Activated T-helper 1 cell treated with anti-CD3 and anti-CD28 coated beads, Interleukin-12 subunit alpha, Interleukin-12 subunit beta, Interleukin-2, Interleukin-4 antibody, amounts not matched to agents 30 ng/mL and 10 ng/mL and 1 ng/mL, durations not matched to agents 14 hours and 24 hours and 36 hours (primary cell): ENCODE measurements at regions not wholly inside any gene's neighbourhood (a gene's known extent, or its start where the extent isn't known, plus 50 kb on each side); places are given as distances from the start of the nearest gene placed in this dataset.
"Not testable (repeated sequence)": the region's sequence is repeated elsewhere in the genome, so short reads cannot be mapped to it uniquely, and the experiment has no call there.

Experiments
- DNase-seq: peaks from one replicate; pipeline ENCODE4 v3.0.0; 2021; ENCODE audit warnings: low spot score
- H3K27ac Mint-ChIP-seq: one replicate; pipeline ENCODE4 v1.8.0; 2021; ENCODE audit warnings: mild to moderate bottlenecking, mixed read lengths
- H3K27me3 Mint-ChIP-seq: one replicate; pipeline ENCODE4 v1.8.0; 2022; ENCODE audit warnings: mild to moderate bottlenecking, moderate library complexity, mixed read lengths; ENCODE audit not compliant: insufficient read depth
- H3K36me3 Mint-ChIP-seq: one replicate; pipeline ENCODE4 v1.8.0; 2021; ENCODE audit warnings: low read depth, mixed read lengths
- H3K4me1 Mint-ChIP-seq: one replicate; pipeline ENCODE4 v1.8.0; 2021; ENCODE audit warnings: low read depth, mixed read lengths
- H3K4me3 Mint-ChIP-seq: one replicate; pipeline ENCODE4 v1.8.0; 2021; ENCODE audit warnings: mild to moderate bottlenecking, moderate library complexity, mixed read lengths
- H3K9me3 Mint-ChIP-seq: one replicate; pipeline ENCODE4 v1.8.0; 2021; ENCODE audit warnings: mixed read lengths
- intact Hi-C: fragments of 100-400 bp; cut with micrococcal nuclease; formaldehyde crosslinking; loops from one replicate; pipeline ENCODE4 v1.15.1; 2024

GRCh38 chr3:194257151-194257621, 93.9 kb downstream of the CPN2 start:
- Mint-ChIP-seq H3K4me3 (no peak overlapping the region), H3K4me1 (peaks cover 30% of the 10 kb centered on the region), H3K9me3 (peaks cover 10% of the 10 kb centered on the region), H3K27me3 (peaks cover 2% of the 10 kb centered on the region), H3K36me3 (peaks cover 15% of the 10 kb centered on the region), H3K27ac (no peak overlapping the region)
- intact Hi-C loops: loop anchor here (5.0 kb wide), 2 partner anchors 50 to 120 kb away; partner anchors contain the start of gene HES1
- DNase-seq: no peak

- DNase-seq: no peak
- intact Hi-C loops: loop anchor here (5.0 kb wide), 2 partner anchors 51 to 121 kb away; partner anchors contain the start of gene HES1
- Mint-ChIP-seq H3K27ac (no peak overlapping the region), H3K9me3 (peaks cover 10% of the 10 kb centered on the region), H3K27me3 (no peaks in the 10 kb centered on the region), H3K4me1 (peaks cover 30% of the 10 kb centered on the region), H3K4me3 (no peak overlapping the region), H3K36me3 (peaks cover 10% of the 10 kb centered on the region)
Measured at GRCh38 chr3:194257916-194258668, 93.0 kb downstream of the CPN2 start.

- peaks cover 10% of the 10 kb centered on the region for H3K36me3 Mint-ChIP-seq
- H3K4me3 Mint-ChIP-seq: no peak overlapping the region
- H3K27ac Mint-ChIP-seq: no peak overlapping the region
- intact Hi-C loops: loop anchor here (5.0 kb wide), 2 partner anchors 53 to 123 kb away; partner anchors contain the start of gene HES1
- H3K4me1 Mint-ChIP-seq: peaks cover 20% of the 10 kb centered on the region
- H3K9me3 Mint-ChIP-seq: peaks cover 10% of the 10 kb centered on the region
- H3K27me3 Mint-ChIP-seq: no peaks in the 10 kb centered on the region
- no peak for DNase-seq
Measured at GRCh38 chr3:194259982-194260766, 91.0 kb downstream of the CPN2 start.

GRCh38 chr3:194261581-194262063, 89.5 kb downstream of the CPN2 start:
- DNase-seq: no peak
- Mint-ChIP-seq H3K27ac (no peak overlapping the region), H3K27me3 (peaks cover 5% of the 10 kb centered on the region), H3K9me3 (peaks cover 10% of the 10 kb centered on the region), H3K4me3 (no peak overlapping the region), H3K36me3 (peaks cover 10% of the 10 kb centered on the region), H3K4me1 (peaks cover 6% of the 10 kb centered on the region)
- intact Hi-C loops: no loop called here

GRCh38 chr3:194262176-194262924, 88.8 kb downstream of the CPN2 start:
- DNase-seq: no peak
- Mint-ChIP-seq H3K27ac (no peak overlapping the region), H3K4me3 (no peak overlapping the region), H3K4me1 (no peaks in the 10 kb centered on the region), H3K36me3 (peaks cover 10% of the 10 kb centered on the region), H3K9me3 (peaks cover 10% of the 10 kb centered on the region), H3K27me3 (peaks cover 8% of the 10 kb centered on the region)
- intact Hi-C loops: no loop called here

GRCh38 chr3:194262925-194263305, 88.2 kb downstream of the CPN2 start:
- intact Hi-C loops: no loop called here
- Mint-ChIP-seq H3K4me3 (no peak overlapping the region), H3K4me1 (no peaks in the 10 kb centered on the region), H3K36me3 (peaks cover 8% of the 10 kb centered on the region), H3K27me3 (peaks cover 12% of the 10 kb centered on the region), H3K9me3 (peaks cover 7% of the 10 kb centered on the region), H3K27ac (no peak overlapping the region)
- no peak for DNase-seq

- H3K36me3 Mint-ChIP-seq, intact Hi-C loops, H3K9me3 Mint-ChIP-seq, DNase-seq, H3K4me3 Mint-ChIP-seq, H3K27ac Mint-ChIP-seq, H3K4me1 Mint-ChIP-seq: not testable (repeated sequence)
- peaks cover 13% of the 10 kb centered on the region for H3K27me3 Mint-ChIP-seq
Measured at GRCh38 chr3:194264631-194265504, 86.3 kb downstream of the CPN2 start.

GRCh38 chr3:194265505-194265892, 85.6 kb downstream of the CPN2 start:
- no peaks in the 10 kb centered on the region for H3K36me3 Mint-ChIP-seq
- H3K9me3 Mint-ChIP-seq: no peaks in the 10 kb centered on the region
- H3K4me3 Mint-ChIP-seq: no peak overlapping the region
- no peak for DNase-seq
- H3K27ac Mint-ChIP-seq: no peak overlapping the region
- intact Hi-C loops: no loop called here
- H3K27me3 Mint-ChIP-seq: peaks cover 14% of the 10 kb centered on the region
- peaks cover 6% of the 10 kb centered on the region for H3K4me1 Mint-ChIP-seq

GRCh38 chr3:194265996-194266964, 84.8 kb downstream of the CPN2 start:
- Mint-ChIP-seq H3K4me1 (peaks cover 6% of the 10 kb centered on the region), H3K27me3 (peaks cover 15% of the 10 kb centered on the region), H3K27ac (no peak overlapping the region), H3K4me3 (no peak overlapping the region), H3K36me3 (no peaks in the 10 kb centered on the region), H3K9me3 (no peaks in the 10 kb centered on the region)
- intact Hi-C loops: no loop called here
- DNase-seq: no peak

- Mint-ChIP-seq H3K27me3 (peaks cover 15% of the 10 kb centered on the region), H3K27ac (no peak overlapping the region), H3K4me3 (no peak overlapping the region), H3K9me3 (no peaks in the 10 kb centered on the region), H3K36me3 (no peaks in the 10 kb centered on the region), H3K4me1 (peaks cover 6% of the 10 kb centered on the region)
- intact Hi-C loops: no loop called here
- DNase-seq: no peak
Measured at GRCh38 chr3:194267744-194268653, 83.1 kb downstream of the CPN2 start.
